HG03354 (cell line): ENCODE measurements at regions not wholly inside any gene's neighbourhood (a gene's known extent, or its start where the extent isn't known, plus 50 kb on each side); places are given as distances from the start of the nearest gene placed in this dataset.

Experiments
- ATAC-seq: cut with Tn5 transposase; IDR thresholded peaks from one replicate; pipeline ENCODE4 v1.9.1; 2021; ENCODE audit warnings: mild to moderate bottlenecking; ENCODE audit not compliant: unreplicated experiment, poor library complexity, severe bottlenecking

GRCh38 chr3:17939157-17939556, 196.7 kb upstream of the TBC1D5 start:
- no peak for ATAC-seq

- no peak for ATAC-seq
Observed at GRCh38 chr3:17938313-17938712, 195.9 kb upstream of the TBC1D5 start.

DNA sequence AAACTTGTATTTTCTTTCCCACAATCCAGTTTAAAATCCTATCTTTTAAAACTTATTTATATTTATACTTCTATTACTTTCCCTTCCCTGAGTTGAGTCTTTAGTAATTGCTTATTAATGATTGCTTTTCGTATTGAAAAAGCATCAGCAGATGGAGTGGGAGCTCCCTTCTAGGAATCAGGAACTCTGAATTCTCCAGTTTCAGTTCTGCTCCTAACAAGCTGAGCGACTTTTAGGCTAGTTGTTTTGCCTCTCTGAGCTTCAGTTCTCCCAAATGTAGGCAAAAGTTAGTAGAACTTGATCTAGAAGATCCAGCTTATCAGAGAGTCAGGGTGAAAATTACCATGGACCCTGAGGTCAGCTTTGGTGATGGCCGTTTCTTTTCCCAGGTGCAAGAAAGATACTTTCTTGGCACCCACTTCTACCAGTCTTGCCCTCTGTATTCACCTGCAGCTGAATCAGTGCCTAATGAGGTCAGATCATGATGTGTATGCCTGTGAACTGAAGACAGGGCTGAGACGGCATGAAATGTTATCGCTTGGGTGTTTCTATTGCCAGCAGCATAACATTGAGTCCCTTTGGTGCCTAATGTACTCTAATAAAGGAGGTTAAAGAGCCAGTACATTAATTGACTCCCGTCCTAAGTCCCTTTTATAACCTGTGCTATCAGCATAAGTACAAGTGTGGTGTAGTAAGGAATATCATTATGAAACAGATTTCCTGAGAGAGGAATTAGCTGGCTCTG, 194.5 kb upstream of the TBC1D5 start:
- ATAC-seq: no peak

- ATAC-seq: no peak
Observed at GRCh38 chr3:17935222-17935621, 192.8 kb upstream of the TBC1D5 start.

GRCh38 chr3:17932136-17932771, 189.8 kb upstream of the TBC1D5 start:
- no peak for ATAC-seq

- no peak for ATAC-seq
Observed at GRCh38 chr3:17931131-17931530, 188.7 kb upstream of the TBC1D5 start.

DNA sequence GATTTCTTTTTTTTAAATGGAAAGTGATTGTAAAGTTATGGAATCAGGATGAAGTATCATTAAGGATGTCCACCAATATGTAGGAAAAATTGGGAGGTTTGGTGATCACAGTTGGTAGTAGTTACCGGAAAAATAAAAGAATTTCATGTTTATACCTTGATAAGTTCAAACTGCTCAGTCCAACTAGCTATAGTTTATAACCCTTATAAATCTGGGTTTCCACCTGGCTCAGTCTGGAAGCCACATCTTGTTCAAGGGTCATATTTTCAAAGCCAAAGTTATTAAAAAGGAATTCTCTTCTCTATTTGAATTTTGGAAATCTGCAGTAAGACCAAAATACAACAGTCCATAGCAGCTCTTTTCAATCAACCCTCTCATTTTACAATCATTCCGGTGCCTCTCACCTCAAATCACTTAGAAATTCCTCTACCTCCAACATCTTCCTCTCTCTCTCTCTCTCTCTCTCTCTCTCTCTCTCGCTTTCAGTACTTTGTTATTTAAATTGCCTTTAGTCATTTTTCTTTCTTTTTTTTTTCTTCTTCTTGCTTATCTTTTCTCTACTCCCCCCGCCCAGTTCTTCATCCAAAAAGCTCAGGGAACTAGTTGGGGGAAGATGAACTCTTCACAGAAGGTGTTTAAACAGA, 186.2 kb upstream of the TBC1D5 start:
- ATAC-seq: no peak

- no peak for ATAC-seq
Observed at GRCh38 chr3:17927036-17927435, 184.6 kb upstream of the TBC1D5 start.

DNA sequence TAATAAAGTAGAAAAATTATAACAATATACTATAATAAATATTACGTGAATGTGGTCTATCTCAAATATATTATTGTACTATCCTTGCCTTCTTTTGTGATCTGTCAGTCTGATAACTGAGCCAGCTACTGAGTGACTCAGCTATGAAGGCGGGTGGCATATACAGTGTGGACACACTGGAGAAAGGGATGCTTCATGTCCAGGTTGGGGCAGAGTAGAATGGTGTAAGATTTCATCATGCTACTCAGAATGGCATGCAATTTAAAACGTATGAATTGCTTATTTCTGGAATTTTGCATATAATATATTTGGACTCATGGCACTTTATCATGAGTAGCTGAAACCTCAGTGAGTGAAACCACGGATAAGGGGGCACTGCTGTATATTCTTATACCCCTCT, 172.9 kb upstream of the TBC1D5 start:
- no peak for ATAC-seq

GRCh38 chr3:17913359-17913758, 170.9 kb upstream of the TBC1D5 start:
- no peak for ATAC-seq

DNA sequence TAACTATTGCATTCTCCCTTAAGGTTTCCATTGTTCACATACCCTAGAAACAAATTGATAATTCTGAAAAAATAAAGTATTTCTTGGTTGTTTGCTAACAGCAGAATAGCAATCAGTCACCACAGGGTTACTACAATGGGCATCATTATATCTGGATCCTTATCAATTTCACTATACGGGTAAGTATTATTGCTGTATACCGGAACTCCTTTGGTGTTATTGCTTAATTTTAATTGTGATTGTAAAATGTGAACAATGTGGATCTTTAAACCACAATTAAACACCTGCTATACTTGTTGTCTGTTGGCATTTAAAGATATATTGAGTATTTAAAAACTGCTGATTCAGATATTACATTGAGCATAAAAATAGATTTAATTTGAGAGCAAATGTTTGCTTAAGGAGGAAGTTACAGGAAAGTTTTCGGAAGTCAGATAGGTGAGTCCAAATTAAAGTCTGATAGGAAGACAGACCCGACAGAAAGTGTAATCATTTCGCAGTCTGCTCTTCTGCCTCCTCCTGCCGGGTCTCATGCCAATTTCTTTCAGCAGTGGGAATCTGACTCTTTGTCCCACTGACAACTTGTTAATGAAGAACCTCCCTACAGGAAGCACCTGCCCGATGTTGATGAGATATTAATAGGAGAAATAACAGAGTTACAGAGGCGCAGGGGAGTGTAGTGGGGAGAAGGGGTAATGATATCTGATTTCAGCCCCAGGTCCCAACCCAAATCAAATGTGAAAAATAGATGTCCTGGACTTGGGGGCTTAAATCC, 169.7 kb upstream of the TBC1D5 start:
- ATAC-seq: no peak

GRCh38 chr3:17910922-17911321, 168.5 kb upstream of the TBC1D5 start:
- ATAC-seq: no peak

DNA sequence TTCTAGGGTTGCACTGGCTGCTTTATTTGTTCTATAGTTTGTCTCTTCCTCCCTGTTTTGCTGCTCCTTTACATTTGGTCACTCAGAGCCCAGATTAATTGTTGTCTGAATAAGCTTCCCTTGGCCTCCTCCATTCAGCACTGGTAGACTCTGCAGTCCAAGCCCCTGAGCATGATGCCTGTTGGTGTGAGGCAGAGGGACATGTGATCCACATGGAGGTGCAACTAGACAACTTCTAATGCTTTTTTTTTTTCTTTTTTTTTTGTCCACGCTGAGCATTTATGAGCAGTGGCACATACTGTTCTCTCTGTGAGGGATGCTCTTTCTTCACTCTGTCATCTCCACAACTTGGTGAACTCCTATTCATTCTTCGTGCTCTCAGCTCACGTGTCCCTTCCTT, 167.3 kb upstream of the TBC1D5 start:
- no peak for ATAC-seq

DNA sequence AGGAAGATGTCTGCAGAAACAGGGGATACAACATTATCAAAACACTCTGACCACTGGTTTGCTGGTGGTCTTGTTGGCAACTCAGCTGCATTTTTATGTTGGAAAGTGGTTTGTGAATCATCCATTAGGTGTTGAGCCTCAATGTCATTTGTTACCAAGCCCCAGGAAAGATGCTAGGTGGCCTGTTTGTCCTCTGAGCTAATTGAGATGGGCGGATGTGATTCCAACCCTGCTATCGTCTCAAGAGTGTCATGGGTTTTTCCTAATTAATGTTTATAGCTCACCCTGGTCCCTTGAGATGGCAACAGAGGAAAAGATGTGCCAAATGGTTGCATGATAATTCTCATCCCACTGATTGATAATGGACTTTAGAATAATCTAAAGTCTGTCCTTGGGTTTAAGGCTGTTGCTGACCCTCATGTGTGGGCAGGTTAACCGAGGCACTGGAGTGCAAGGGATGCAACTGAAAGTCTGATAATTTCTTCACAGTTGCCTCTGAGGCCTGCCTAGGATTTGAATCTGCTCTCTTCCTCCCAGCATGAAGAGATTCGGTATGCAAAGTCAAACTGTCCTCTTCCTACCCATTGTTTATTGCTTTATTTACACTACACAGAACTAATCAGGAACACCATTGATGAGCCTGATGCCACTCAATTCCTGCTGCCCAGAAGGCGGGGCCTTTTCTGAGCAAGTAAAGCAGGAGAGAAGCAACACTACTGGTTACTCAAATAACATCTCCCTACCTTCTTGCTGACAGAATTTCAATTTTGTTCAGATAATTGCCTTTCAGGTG, 166.2 kb upstream of the TBC1D5 start:
- ATAC-seq: no peak

DNA sequence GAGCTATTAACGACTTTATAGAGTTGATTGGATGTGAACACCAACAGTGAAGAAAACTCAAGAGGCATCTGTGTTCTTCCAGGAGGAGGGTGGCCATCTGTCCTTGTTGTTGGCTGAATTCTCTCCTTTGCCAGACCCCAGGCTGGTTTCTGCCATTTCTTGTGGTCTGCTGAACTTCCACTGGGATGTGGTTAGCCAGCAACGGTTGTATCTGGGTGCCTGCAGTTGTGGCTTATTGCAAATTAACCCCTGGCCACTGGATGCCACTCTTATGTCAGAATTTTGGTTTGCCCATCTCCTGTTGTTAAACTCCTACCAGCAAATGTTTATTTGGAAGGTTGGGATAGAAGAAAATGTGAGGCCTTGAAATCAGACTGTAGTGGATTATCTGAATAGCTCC, 163.6 kb upstream of the TBC1D5 start:
- no peak for ATAC-seq

DNA sequence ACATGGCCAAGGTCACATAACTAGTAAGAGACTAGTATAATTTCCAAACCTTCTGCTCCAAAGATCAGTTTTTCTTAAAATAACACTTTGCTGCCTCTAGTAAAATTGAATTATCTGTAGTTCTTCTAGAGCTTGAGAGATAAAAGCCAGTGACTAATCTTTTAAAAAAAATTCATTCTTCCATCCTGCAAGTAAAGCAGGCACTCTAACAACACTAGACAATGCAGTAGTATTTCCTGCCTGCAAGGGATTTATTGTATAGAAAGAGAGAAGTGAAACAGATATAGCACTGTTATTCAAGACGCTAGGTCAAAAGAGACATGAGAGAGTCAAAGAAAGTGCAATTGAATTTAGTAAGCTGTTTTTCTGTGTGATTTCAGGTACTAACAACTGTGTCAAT, 159.5 kb upstream of the TBC1D5 start:
- peak; percentile 88 for ATAC-seq

DNA sequence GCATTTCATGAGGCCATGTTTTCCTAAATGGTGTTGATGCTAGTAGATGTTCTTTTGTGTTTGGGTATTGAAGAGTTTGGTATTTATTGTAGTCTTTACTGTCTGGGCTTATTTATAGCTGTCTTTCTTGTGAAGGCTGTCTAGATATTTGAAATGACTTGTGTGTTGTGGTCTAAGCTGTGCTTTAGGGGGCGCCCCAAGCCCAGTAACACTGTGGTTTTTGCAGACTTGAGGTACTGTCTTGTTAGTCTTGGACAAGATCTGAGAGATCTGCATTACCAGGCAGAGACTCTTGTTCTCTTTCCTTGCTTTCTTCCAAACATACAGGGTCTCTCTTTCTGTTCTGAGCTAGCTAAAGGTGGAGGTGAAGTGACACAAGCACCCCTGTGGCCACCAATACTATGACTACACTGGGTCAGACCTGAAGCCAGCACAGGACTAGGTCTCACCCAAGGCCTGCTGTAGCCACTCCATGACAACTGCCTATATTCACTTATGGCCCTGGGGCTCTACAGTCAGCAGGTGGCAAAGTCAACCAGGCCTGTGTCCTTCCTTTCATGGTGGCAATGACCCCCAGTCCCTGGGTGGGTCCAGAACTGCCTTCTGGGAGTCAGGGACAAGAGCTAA, 152.1 kb upstream of the TBC1D5 start:
- ATAC-seq: peak; percentile 76

DNA sequence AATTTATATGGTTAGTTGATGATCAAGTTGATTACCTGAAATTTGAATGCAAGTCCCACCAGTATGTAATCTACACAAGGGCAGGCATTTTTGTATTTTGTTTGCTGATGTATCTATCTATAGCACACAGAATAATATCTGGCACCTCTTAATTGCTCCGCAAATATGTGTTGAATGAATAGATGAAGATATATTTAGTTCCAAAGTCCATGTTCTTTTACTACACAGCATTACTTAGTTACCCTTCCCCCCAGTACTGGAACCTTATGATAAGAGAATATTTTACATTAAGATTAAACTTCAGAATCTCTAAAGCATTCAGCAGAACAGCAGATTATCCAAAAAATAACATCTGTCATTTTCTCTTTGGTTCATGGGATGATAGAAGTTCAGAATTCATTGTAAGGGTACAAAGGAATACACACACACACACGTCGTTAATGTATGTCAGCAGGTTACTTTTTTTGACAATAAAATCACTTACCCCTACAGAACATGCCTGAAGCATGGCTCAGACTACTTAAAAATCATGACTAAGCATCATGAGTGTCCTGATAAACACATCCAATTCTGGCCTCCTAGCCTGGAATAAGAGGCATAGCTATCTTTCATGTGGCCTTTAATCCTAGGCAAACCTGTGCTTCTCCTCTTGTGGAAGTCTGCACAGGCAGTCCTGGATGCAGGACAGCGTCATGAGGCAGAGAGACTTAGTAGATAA, 148.9 kb upstream of the TBC1D5 start:
- ATAC-seq: no peak

- ATAC-seq: no peak
Observed at GRCh38 chr3:17885986-17886385, 143.6 kb upstream of the TBC1D5 start.
